GM18505 (cell line): ENCODE measurements at regions not wholly inside any gene's neighbourhood (a gene's known extent, or its start where the extent isn't known, plus 50 kb on each side); places are given as distances from the start of the nearest gene placed in this dataset.

Experiments
- ATAC-seq: cut with Tn5 transposase; IDR thresholded peaks from one replicate; pipeline ENCODE4 v1.9.1; 2021; ENCODE audit not compliant: unreplicated experiment
- POLR2A ChIP-seq: IDR thresholded peaks from 4 replicates; pipeline ENCODE4 v1.6.1; 2011; ENCODE audit warnings: borderline replicate concordance; ENCODE audit not compliant: insufficient read depth, insufficient read length; ENCODE audit errors: extremely low read depth

DNA sequence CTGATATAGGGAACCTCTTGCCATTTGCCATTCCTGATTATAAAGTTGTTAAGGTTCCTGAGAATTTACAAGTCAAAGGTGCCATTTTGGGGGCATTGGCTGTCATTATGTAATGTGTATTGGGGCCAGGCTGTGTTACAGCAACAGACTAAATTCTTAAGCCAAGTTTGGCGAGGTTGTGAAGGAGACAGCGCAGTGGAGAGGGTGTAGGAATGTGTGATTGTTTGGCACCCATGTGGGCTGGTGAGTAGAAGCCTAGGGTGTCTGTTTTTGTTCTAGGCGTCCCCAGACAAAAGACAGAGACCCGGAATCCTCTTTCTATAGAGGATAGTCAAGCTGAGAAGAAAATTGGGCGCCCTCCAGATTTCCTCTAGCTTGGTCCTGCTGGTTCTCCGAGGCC, 2535.3 kb downstream of the PCDH7 start:
- no peak for ATAC-seq

DNA sequence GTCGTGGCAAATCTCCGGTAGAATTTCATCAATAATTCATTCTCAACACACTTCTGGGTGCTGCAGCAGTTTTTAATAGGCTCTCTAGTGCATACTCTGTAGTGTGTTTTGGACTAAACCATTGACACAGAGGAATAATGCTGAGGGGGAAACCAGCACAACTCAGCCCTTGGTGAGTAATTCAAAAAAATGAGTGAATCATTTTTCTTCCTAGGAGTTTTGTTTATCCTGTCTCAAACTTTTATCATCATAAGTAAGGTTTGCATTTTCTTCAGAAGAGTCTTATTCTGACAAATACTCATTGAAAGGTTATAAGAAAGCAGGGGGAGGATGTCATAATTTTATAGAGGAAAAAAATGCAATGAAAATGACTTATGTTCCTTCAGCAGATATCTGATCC, 2542.7 kb downstream of the PCDH7 start:
- TF ChIP-seq POLR2A, result no peak
- ATAC-seq, result no peak

More for the DNA sequence above, 2535.3 kb downstream of the PCDH7 start:
- TF ChIP-seq POLR2A, result no peak

DNA sequence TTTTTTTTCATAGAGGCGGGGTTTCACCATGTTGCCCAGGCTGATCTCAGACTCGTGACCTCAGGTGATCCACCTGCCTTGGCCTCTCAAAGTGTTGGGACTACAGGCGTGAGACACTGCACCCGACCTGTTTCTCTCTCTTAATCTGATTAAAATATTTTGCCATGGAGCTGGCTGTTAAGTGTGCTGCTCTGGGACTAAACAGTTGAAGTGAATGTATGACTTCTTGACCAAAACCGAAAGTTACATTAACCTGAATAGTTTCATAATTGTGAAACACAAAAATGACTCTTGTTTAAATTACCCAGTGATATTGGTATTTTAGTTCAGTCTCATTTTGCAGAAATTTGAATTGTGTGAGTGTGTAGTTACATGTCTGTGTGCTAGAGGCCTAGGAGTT, 2548.6 kb downstream of the PCDH7 start:
- no peak for TF ChIP-seq POLR2A
- no peak for ATAC-seq

DNA sequence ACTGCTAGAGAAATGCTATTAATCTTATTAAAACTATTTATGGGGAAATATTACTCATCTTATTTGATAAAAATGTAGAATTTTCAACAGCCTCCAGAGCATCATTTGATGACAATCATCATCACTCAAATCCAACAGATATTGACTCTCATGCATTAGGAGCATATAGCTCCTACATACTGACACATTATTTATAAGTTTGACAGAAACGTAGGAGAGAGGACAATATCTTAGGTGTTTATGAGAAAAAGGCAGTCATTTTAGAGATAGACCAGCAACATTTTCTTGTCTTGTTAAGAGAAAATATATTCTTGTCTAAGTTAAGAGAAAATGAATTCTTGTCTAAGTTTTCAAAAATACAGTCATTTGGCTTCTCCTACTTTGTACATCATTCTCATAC, 2550.2 kb downstream of the PCDH7 start:
- no peak for TF ChIP-seq POLR2A
- ATAC-seq, result no peak

DNA sequence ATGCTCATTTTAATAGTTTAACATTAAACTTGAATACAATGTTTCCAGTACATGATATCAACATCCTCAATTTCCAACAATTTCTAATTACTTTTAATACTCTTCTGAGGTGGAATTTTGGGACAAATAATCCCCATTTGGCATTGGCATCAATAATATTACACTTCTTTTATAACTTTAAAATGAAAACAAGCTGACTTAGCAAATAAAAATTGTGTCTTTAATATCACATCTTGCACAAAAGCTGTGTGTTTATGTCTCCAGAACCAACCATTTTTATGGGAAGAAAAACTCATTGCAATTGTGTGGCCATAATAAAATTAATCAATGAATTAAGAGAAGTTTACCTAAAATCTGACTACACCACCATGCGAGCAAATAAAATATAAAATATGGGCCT, 2552.6 kb downstream of the PCDH7 start:
- no peak for TF ChIP-seq POLR2A
- ATAC-seq, result no peak

DNA sequence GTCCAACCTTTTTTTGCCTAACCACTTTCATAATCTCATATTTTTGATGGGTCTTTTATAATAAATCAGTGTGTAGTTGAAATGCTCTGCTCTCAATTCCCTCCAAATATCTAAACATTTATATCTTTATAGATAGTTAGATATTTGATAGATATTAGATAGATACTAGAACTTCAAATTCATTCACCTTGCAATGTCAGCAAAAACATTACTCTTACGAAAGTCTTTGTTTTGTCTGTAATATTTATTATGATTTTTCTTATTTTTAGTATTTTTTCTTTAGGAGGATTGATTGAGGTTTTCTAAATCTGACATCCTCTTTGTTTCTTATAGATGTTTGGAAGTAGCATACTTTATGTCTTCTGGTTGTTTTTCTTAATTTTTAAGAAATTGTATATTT, 2563.6 kb downstream of the PCDH7 start:
- no peak for ATAC-seq
- no peak for TF ChIP-seq POLR2A

DNA sequence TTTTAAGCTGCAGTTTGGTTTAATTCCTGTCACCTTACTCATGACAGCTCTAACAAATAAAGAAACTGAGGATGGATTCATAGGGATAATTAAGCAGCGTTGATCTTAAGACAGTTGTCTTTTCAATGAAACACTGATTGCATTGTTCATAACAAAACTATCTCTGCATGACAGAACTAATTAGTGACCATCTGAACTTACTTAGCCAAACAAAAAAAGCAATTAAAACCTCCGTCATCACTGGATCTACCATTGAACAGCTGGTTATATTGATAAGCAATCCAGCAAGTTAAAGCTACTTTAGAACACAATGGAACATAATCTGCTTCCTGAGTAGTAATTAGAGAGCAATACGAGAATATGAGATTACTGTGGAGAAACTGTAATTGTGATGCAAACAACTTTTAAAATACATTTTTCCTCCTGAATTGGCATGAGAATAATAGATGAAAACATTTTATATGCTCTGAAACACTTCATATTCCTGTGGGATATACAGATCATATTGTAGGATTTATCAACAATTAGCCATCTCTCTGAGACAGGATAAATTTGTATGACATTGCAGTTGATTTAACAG, 2576.8 kb downstream of the PCDH7 start:
- ATAC-seq, result no peak

DNA sequence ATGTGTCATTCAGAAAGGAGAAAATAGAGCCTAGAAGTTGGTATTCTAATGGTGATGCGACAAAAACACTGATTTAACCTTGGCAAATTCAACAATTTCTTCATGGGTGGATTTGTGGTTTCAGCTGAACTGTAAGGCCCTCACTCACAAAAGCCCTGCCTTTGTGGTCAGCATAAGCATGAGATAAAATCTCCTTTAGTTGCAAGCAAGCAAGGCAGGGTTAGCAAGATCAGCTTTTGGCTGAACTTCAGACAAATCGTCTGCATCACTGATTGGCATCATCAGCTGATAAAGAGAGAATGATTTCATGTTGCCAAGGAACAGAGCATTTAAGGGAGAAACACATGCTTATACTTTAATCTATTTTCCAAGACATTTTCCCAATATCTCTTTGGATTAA, 2582.2 kb downstream of the PCDH7 start:
- no peak for ATAC-seq
- TF ChIP-seq POLR2A, result no peak

More for the DNA sequence above, 2576.8 kb downstream of the PCDH7 start:
- TF ChIP-seq POLR2A, result no peak

DNA sequence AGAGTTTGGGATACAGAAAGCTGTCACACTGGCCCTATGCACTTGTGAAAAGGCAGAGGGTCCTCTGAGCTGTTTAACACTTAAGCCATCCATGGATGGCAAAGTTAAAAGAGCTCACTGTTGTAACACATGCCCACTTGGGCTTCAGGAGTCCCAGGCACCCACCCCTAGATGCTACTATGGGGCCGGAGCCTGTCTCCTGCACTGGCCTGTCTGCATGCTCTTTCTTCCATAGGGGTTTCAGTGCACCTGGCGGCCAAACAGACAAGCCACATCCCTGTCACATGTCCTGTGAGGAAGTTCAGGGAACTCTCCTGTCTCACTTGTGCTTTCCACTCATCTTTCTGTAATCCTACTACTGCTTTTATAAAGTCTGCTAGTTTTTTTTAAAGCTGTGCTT, 2586.0 kb downstream of the PCDH7 start:
- ATAC-seq, result no peak
- no peak for TF ChIP-seq POLR2A

DNA sequence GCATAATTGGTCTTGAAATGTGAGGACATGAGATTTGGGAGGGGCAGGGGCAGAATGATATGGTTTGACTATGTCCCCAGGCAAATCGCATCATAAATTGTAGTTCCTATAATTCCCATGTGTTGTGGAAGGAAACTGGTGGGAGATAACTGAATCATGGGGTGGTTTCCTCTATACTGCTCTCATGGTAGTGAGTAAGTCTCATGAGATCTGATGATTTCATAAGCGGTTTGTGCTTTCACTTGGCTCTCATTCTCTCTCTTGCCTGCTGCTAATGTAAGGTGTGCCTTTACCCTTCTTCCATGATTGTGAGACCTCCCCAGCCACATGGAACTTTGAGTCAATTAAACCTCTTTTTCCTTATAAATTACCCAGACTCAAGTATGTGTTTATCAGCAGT, 2595.9 kb downstream of the PCDH7 start:
- TF ChIP-seq POLR2A, result no peak
- ATAC-seq, result no peak

DNA sequence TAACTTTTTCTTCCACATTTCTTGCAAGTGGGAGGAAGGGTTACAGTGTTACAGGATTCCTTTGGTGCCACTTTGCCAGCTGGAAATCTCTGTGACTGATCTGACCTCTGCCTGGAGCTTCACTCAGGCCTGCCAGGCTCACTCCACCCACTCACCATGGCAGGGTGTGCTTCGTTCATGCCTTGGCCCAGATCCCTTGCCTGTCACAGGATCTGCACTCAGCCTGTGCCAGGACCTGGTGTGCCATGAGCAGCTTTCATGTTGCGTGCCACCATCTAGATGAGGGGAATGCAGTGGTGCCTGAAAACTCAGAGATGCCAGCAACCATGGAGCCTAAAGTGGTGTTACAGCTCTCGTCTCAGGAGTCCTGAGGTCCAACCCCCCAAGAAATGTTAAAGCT, 2596.4 kb downstream of the PCDH7 start:
- ATAC-seq, result no peak
- no peak for TF ChIP-seq POLR2A

DNA sequence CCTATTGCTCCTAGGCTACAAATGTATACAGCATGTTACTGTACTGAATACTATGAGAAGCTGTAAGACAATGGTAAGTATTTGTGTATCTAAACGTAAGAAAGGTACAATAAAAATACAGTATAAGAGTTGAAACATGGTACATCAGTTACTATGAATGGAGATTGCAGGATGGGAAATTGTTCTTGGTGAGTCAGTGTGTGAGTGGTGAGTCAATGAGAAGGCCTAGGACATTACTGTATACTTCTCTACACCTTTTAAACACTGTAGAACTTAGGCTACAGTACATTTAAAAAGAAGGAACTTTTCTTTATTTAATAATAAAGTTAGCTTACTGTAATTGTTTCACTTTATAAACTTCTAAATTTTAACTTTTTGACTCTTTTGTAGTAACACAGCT, 2603.2 kb downstream of the PCDH7 start:
- ATAC-seq, result no peak
- no peak for TF ChIP-seq POLR2A

DNA sequence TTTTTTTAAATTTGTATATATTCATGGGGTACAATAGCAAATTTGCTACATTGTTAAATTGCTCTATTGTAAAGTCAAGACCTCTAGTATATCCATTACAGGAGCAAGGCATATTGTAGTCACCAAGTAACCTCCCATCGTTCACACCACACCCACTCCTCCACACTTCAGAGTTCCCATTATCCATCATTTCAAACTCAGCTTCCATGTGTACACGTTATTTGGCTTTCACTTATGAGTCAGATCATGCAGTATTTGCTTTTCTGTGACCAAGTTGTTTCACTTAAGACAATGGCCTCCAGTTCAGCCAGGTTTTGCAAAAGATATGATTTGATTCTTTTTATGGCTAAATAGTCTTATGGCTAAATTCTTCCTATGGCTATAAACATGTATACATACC, 2614.2 kb downstream of the PCDH7 start:
- ATAC-seq, result no peak
- no peak for TF ChIP-seq POLR2A

DNA sequence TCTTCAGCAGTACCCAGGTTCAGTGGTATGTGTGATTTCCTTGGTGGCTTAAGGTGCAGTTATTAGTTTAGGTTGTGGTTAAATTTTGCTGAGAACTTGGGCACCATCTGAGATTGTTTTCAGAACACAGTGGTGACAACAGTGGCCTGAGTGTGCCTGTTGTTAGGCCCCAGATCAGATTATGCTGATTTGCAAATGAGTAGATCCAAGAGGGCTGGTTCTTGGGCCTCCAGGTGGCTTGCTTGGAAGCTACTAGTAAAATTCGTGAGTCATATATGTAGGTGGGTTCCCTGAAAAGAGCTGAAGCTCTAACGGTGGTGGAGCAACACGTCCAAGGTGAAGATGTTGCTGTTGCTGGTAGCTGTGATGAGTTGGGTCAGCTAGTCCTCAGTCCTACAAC, 2619.6 kb downstream of the PCDH7 start:
- TF ChIP-seq POLR2A, result no peak
- ATAC-seq, result no peak

DNA sequence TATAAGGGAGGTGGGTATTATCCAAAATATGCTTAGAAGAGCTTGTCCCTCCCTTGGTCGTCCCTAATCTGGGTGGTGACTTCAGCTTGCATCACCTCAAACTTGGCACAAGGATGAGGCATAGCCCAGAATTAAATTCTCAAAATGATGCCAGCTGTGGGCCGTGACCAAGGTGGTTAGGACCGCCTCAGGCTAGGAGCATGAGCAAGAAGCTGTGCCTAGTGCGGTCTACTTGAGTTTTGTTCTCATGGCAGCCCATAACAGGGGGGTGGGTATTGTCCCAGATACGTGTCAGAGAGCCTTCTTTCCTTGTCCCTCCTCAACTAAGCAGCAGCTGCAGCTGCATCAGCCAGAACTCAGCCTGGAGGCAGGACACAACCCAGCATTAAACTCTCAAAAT, 2620.0 kb downstream of the PCDH7 start:
- no peak for ATAC-seq
- no peak for TF ChIP-seq POLR2A
